Testis (tissue), 2 donors: ENCODE measurements at regions not wholly inside any gene's neighbourhood (a gene's known extent, or its start where the extent isn't known, plus 50 kb on each side); places are given as distances from the start of the nearest gene placed in this dataset.

Experiments used
- CTCF ChIP-seq, 3 experiments: fragments of 450-650 bp in 2 of 3; fragments of 200-600 bp in 1 of 3; sonication (generic) in 1 of 3; IDR thresholded peaks; one replicate each; pipeline ENCODE4 v1.5.1; 2016 to 2019; ENCODE audit warnings: antibody characterized with exemption in 3 of 3, mild to moderate bottlenecking in 2 of 3, moderate library complexity in 1 of 3
- POLR2A ChIP-seq: fragments of 450-650 bp; IDR thresholded peaks from one replicate; pipeline ENCODE4 v1.6.1; 2017; ENCODE audit warnings: antibody characterized with exemption, mild to moderate bottlenecking, moderate library complexity

- TF ChIP-seq POLR2A (no peak), CTCF (IDR thresholded peaks at IDR 0.05) (no peak)
Observed at GRCh38 chr14:61168141-61168540, 113.0 kb downstream of the TMEM30B start.
